Activated CD4-positive, alpha-beta T cell treated with anti-CD3 and anti-CD28 coated beads for 1 hour (primary cell): ENCODE measurements at regions not wholly inside any gene's neighbourhood (a gene's known extent, or its start where the extent isn't known, plus 50 kb on each side); places are given as distances from the start of the nearest gene placed in this dataset.

Experiments
- DNase-seq: peaks from one replicate; pipeline ENCODE4 v3.0.0-alpha.2; 2020

GRCh38 chr14:65879248-65880009 is 466.9 kb downstream of the FUT8 start:
- DNase-seq: no peak

GRCh38 chr14:65880507-65880906 is 468.0 kb downstream of the FUT8 start:
- no peak for DNase-seq

DNA sequence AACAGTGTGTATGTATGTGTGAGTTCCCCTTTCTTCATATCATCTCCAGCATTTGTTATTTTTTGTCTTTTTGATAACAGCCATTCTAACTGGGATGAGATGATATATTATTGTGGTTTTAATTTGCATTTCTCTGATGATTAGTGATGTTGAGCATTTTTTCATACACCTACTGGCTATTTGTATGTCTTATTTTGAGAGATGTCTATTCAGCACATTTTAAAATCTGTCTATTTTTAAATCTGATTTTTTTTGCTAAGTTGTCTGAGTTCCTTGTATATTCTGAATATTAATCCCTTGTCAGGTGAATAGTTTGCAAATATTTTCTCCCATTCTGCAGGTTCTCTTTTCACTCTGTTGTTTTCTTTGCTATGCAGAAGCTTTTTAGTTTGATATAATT is 469.1 kb downstream of the FUT8 start:
- DNase-seq: no peak

- DNase-seq: no peak
Measured at GRCh38 chr14:65888677-65889076, 476.1 kb downstream of the FUT8 start.

GRCh38 chr14:65892315-65892714 is 479.8 kb downstream of the FUT8 start:
- DNase-seq: no peak

- no peak for DNase-seq
Measured at GRCh38 chr14:65900164-65900563, 487.6 kb downstream of the FUT8 start.

DNA sequence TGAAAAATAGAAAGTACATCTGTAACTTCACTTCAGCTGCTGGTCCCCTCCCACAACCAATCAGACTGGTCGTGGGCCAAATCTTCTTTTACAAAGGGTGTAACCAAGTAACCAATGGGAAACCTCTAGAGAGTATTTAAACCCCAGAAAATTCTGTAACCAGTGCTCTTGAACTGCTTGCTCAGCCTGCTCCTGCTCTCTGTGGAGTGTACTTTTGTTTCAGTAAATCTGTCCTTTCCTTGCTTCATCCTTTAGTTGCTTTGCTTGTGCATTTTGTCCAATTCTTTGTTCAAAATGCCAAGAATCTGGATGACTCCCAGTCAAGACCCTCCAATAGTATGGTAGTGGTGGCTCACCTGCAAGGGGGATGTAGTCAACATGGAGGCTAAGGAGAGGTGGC is 489.1 kb downstream of the FUT8 start:
- DNase-seq: no peak

GRCh38 chr14:65904988-65905387 is 492.5 kb downstream of the FUT8 start:
- DNase-seq: no peak

DNA sequence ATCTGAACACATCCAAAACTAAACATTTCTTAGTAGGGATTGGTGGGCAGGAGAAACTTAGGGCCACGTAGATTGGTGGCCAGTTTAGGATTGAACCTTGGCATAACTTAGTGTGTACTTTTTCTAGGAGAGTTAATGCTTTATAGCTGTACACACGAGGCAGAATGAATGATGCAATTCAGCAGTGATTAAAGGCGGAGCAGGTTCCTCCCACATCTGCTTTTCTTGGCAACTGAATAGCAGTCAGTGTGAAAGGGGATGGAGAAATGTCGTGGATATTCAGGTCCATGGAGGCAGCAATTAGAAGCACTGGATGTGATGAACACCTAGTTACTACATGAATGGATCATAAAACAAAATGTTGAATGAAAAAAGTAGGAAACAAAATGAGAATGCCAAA is 493.8 kb downstream of the FUT8 start:
- DNase-seq: no peak

DNA sequence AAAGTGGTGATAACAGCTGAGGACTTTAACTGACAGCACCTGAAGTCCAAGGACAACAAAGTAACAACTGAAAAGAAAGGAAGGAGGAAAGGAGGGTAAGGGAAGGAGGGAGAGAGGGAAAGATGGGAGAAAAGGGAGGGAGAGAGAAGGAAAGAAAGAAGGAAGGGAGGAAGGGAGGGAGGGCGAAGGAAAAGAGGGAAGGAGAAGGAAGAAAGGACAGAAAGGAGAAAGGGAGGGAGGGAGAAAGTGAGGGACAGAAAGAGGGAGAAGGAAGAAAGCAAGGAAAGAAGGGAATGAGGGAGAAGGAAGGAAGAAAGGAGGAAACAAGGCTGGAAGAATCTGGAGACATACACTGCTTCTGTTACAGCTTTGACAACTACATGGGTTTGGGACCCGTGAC is 494.4 kb downstream of the FUT8 start:
- DNase-seq: no peak

DNA sequence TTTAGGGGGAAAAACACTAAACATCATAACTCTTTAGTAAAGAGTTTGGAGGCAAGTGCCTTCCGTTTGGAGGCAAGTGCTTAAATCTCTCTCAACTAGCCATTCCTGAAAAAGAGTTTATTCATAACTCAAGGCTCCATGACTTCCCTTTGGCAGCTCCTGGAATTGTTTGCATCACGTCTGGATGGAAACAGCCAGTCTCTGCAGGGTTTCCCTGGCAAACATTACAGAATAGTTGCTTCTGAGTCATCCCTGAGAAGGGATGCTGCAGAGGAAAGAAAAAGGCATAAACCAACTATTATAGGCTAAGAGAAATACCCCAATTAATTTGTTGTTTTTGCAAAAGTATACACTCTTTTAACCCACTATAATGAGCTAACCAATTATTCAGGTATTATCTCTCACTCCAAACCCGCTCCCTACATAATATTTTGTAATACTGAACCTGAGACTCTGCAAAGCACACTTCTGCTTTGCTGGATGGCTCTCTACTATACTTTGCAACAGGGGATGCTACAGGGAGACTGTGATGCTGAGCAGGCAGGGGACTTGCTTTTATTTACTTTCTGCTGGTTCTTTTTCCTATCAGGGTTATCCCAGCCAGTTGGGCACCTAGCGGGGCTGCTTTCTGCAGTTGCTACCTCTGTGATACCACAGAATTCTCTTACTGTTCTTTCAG is 497.7 kb downstream of the FUT8 start:
- DNase-seq: no peak

DNA sequence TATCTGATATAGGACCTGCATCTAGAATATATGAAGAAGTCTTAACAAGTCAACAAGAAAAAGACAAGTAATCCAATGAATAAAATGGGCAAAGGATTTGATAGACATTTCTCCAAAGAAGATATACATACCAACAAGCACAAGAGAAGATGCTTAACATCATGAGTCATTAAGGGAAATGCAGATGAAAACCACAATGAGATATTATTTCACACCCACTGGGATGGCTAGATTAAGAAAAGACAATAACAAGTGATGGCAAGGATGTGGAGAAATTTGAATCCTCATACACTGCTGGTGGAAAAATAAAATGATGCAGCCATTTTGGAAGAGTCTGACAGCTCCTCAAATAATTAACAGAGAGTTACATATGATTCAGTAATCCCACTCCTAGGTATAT is 502.6 kb downstream of the FUT8 start:
- no peak for DNase-seq

GRCh38 chr14:65916055-65916454 is 503.5 kb downstream of the FUT8 start:
- DNase-seq: no peak

- no peak for DNase-seq
Measured at GRCh38 chr14:65920996-65921395, 508.5 kb downstream of the FUT8 start.

- DNase-seq: no peak
Measured at GRCh38 chr14:65922142-65922541, 509.6 kb downstream of the FUT8 start.

DNA sequence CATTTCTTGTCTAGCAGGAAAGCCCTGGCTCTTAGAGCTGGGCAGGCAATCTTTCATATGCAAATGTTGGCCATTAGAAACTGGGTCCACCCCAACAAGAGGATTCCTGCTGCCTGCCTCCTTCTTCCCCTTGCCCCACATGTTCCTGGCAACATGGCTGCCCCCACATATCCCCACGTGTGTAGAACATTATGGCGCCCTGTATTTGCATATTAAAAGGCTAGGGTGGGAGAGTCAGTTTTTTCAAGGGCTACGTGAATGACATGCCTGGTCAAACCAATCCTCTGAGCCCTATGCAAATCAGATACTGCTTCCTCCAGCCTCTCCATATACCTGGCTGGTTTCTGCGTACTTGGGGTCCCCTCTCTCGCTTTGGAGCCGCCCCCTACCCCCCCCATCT is 514.0 kb downstream of the FUT8 start:
- no peak for DNase-seq

DNA sequence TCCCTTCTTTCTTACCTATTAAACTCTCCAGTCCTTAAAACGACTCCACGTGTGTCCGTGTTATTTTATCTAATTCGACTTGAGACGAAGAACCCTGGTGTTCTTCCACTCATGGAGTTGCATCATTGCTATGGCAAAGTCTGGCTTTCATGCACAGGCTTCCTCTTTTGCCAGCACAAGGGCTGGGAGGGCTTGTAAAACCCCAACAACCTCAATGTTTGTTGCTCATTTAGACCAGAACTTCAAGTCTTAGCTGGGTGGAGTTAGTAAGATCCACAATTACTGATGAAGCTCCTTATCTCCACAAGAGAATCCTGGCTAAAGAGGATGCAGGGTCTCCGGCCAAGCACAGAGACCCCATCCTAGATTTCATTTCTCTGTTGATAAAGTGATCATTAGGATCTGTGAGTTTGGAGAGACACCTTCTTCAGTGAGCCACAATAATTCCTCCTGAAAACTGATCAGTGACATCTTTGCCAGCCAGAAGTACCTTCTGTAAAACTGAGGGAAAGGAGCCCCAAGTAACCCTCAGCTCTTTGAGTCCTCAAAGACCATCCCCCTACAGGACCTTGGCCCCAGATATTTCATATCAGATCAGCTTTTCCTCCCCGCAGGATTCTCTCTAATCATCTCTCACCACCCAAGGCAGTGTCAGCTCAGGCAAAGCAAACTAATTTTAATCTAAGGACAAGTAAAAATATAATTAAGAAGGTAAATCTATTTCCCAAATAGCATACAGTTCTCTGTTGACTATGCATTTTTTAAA is 514.6 kb downstream of the FUT8 start:
- DNase-seq: no peak

GRCh38 chr14:65927931-65928356 is 515.4 kb downstream of the FUT8 start:
- peak; percentile 52 for DNase-seq

DNA sequence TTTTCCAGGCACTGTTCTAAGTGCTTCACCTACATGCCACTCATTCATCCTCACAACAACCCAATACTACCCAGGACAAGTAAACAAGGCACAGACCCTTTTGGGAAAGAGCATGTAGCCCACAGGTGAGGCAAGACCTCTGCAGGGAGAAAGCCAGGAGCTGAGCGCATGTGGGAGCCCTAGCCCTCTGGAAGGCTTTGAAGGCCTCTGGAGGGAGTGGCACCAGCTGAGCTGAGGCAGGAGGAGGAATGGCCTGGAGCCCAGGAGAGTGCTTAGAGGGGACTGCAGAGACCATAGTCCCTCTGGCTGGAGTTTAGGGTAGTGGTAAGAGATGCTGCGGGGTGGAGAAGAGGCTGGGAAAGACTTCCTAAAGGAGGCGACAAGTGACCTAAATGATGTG is 516.5 kb downstream of the FUT8 start:
- no peak for DNase-seq

GRCh38 chr14:65933400-65934069 is 521.0 kb downstream of the FUT8 start:
- no peak for DNase-seq

DNA sequence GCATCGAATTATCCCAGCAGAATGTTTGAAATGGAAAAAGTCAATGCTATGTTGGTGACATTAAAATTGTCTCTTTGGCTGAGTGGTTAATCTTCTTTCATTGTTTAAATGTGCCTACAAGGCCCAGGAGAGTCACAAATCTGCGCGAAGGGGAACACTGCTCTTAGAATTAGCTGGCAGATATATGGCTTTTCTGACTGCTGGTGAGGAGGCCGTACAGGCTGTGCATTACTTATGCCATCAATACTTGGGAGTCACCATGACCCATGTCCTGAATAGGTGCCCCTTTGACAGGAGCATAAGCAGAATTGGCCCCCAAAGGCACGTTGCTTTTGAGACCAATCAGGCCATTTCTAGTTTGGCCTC is 521.5 kb downstream of the FUT8 start:
- DNase-seq: no peak

DNA sequence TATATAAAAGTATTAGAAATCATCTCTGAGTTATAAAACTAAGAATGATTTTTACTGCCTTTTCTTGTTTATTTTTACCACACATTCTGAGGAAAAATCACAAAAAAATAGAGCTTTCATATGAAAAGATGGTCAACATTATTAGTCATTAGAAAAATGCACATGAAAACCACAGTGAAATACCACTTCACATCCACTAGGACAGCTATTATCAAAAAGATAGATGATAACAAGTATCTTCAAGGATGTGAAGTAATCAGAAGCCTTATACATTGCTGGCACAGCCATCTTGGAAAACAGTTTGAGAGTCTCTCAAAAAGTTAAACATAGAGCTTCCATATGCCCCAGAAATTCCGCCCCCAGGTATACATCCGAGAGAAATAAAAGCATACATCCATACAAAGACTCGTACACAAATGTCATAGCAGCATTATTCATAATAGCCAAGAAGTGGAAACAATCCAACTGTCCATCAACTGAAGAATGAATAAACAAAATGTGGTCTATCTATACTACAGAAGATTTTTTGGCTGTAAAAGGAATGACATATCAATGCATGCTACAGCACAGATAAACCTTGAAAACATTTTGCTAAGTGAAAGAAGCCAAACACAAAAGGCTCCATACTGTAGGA is 523.9 kb downstream of the FUT8 start:
- DNase-seq: no peak
